IMR-90 (cell line): ENCODE measurements at regions not wholly inside any gene's neighbourhood (a gene's known extent, or its start where the extent isn't known, plus 50 kb on each side); places are given as distances from the start of the nearest gene placed in this dataset.

Experiments used
- CTCF ChIP-seq: conservative IDR thresholded peaks from 2 replicates; pipeline ENCODE4 v1.5.1; 2012; ENCODE audit warnings: mild to moderate bottlenecking, low read depth, low read length, improper control_type of control experiment
- POLR2A ChIP-seq: IDR thresholded peaks from 2 replicates; pipeline ENCODE4 v1.6.1; 2012; ENCODE audit warnings: mild to moderate bottlenecking, low read depth, low read length

- TF ChIP-seq POLR2A = no peak
- TF ChIP-seq CTCF = no peak
These were observed 84.1 kb upstream of the NEIL3 start for GRCh38 chr4:177225605-177226004.
